UCSD-AML1 (cell line): ENCODE measurements at regions not wholly inside any gene's neighbourhood (a gene's known extent, or its start where the extent isn't known, plus 50 kb on each side); places are given as distances from the start of the nearest gene placed in this dataset.

Experiments
- DNase-seq: peaks from one replicate; lab custom pipeline; 2025; ENCODE audit not compliant: unreplicated experiment; lab: John Stamatoyannopoulos, UW

DNA sequence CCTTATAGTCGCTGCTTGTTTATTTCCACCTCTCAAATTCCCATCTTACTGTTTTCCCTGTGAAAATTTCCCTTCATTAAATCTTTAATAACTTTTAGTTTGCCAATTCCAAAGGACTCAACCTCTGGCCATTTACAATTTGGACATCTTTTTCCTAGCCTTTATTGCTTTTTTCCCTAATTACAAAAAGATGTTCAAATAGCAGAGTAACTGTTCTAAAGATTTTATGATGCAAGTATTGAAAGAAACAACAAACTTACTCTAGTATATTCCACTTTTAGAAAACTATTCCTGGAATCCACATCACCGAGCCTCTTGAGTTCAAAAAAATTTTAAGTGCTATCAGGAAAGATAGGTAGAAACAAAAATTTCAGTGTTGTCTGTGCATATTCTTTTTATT lies 174.1 kb upstream of the UBE2E2 start:
- no peak for DNase-seq

DNA sequence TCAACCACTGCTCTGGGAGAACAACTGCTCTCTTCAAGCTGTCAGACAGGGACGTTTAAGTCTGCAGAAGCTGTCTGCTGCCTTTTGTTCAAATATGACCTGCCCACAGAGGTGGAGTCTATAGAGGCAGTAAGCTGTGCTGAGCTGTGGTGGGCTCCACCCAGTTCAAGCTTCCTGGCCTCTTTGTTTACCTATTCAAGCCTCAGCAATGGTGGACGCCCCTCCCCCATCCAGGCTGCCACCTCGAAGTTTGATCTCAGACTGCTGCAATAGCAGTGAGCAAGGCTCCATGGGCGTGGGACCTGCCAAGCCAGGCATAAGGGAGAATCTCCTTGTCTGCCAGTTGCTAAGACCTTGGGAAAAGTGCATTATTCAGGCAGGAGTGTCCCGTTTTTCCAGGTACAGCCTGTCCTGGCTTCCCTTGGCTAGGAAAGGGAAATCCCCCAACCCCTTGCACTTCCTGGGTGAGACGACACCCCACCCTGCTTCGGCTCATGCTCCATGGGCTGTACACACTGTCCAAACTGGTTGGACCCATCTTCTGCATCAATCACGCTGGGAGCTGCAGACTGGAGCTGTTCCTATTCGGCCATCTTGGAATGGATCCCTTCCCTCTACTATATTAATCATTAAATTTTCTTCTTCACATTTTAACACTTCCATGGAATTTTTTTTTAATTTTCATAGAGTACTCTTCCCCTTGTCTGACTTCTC lies 167.0 kb upstream of the UBE2E2 start:
- no peak for DNase-seq

DNA sequence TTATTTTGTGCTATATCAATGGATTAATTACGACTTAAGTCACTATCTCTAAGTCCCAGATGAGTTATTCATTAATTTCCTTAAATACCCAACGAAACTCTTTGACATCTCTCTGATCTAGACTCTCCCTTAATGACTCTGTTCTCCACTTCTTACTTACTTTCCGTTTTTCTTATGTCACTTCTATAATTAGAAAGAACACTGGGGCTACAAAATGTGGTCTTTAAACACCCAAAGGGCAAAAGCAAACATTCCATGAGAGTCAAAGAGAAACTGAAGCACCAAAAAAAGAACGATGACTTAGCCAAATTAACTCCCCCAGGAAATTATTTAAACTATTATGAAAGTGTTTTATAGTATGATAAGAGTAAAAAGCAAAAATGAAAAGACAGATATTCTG lies 166.4 kb upstream of the UBE2E2 start:
- DNase-seq = no peak

DNA sequence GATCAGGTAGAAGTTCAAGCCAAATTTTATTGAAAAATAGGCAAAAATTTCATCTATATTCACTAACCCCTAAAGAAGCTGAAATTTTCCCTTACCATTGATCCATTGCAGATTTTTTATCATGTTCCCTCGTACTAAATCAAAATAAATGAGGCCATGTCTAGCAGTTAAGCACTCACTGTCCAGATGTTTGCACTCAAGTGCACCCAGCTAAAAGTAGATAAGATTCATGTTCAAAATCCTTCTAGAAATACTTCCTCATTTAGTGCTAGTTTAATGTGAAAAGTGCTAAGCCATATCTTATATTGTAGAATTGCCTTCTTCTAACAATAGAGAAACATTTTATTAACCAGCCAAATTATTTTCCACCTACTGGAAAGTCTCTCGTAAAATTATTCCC lies 164.7 kb upstream of the UBE2E2 start:
- no peak for DNase-seq

DNA sequence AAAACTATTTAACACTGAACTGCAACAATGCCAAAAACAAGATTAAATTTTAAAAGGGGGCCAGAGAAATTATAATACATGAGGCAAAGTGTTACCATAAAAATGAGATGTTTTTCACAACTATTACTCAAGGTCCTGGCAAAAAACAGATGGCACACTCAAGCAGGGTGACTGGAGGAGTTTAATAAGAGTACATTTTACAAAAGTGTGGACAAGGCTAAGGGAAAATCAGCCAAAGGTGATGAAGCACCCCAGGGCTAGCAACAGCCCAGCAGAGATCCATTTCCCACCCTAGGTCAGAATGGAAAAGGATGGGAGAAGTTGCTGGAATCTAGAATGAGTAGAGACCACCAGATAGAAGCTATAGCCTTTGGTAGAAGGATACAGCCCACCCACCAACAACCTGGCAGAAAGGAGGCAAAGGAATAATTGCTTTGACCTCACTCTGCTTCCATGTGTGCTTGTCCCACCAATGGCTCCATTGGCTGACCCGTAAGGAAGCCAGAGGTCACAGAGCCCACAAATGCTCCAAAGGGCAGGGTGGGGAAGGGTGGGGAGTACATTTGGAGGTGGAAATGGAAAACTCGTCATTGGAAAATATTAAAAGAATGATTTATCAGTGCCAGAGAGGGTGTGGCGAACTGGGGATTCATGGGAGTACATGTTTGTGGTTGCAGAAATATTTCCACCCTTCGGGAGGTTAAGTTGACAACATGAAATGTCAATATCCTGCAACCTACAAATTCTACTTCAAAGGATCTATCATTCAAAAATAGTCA lies 161.0 kb upstream of the UBE2E2 start:
- DNase-seq = no peak

DNA sequence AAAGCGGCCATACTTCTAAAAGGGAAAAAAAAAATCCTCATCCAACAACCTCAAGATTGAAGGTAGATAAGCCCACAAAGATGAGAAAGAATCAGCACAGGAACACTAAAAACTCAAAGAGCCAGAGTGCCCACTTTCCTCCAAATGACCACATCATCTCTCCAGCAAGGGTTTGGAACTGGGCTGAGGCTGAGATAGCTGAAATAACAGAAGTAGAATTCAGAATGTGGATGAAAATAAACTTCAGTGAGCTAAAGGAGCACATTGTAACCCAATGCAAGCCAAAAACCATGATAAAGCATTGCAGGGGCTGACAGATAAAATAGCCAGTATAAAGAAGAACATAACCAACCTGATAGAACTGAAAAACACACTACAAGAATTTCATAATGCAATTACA lies 158.7 kb upstream of the UBE2E2 start:
- no peak for DNase-seq

DNA sequence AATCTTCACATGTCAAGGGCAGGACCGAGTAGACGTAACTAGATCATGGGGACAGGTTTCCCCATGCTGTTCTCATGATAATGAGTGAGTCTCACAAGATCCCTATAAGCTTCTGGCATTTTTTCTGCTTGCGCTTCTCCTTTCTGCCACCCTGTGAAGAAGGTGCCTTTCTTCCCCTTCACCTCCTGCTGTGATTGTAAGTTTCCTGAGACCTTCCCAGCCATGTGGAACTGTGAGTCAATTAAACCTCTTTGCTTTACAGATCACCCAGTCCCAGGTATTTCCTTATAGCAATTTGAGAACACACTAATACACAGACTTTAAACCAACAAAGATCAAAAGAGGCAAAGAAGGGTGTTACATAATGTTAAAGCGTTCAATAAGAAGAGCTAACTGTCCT lies 156.6 kb upstream of the UBE2E2 start:
- no peak for DNase-seq

DNA sequence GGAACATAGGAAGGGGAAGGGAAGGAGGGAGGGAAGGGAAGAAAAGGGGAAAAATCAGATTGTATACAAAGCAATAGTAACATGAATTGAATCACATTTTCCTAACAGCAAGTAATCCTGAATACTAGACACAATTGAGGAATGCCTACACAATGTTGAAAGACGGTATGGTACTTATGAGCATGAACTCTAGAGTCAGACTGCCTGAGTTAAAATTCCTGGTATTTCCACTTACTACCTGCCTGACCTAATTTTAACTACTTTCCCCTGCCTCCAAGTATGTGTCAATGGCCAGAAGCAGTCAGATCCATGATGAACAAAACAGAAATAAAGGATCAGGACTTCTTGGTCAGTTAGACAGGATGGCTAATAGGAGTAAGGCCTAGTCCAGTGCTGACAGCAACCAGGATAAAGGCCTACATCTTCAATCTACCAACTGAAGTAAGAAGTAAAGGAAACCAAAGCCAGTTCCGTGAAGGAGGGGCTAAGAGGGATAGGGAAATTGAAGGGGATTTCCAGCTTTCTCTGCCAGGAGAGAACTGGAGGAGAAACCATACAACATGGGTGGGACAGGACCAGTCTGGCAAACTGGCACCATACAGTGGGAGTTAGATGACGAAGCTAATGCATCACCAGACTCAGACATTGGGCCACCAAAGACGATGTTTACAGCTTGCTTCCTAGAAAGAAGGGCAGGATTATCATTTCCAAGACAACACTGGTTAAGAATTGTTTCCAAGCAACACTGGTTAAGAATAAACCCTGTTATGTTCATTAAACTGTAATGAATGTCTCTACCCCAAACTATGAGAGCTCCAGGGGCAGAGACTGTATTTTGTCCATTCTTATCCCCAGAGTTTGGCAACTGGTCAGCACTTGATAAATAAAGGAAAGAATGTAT lies 151.6 kb upstream of the UBE2E2 start:
- DNase-seq = no peak

DNA sequence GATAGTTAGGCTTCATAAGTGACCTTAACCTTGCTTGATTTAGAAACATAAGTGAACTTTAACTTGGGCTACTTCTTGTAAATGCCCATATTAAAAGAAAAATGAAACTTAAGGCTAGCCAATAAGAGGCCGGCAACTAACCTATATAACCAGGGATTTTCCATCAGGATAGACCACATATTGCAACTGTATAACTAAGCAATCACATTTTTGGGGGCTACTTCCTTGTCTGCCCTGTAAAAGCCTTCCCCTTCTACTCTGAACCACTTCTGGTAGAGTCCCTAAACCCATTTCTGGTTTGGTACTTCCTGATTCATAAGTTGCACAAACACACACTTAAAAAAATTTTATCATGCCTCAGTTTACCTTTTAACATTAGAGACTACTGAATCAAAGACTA lies 150.9 kb upstream of the UBE2E2 start:
- DNase-seq = no peak

DNA sequence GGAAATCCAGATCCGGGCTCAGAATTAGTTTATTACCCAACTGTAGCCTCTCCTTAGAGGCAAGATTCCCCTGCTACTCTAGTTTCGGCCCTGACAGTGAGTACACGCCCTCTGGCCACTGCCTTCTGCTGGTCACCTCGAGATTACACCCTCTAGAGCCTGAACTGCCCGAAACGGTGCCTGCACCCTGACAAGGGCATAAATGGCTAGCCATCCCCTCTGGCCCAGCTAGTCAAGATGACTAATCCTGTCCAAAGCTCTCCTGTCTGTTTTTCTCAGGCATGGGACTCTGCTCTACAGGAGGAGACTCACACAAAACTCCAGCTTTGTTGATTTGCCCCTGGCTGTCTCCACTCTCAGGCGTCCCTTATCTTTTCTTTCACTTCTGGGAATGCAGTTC lies 150.5 kb upstream of the UBE2E2 start:
- no peak for DNase-seq

DNA sequence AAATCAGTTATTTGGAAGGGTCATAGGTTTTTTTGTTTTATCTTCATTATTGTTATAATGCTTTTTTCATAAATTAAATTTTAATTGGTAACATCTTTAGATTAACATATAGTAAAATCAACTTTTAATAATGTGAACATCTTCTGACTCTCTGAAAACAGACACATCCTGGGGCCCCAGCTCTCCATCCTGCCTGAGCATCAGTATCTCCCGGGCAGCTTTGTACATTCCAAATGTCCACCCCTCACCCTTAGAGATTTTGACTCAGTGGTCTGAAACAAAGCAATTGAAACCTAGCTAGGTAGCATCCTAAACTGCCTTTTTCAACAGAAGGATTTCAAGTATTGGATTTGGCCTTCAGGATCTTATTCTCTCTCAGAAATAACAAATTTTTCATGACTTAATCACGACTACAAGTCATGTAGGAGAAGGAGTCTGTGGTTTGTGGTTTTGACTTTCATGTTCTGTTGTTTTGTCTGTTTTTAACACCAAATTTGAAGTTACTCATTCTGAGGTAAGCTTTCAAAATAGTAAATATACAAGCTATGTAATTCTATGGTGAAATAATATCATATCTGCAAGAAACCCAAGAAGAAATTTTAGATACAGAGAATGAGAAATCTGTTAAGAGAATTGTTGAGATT lies 147.3 kb upstream of the UBE2E2 start:
- no peak for DNase-seq

DNA sequence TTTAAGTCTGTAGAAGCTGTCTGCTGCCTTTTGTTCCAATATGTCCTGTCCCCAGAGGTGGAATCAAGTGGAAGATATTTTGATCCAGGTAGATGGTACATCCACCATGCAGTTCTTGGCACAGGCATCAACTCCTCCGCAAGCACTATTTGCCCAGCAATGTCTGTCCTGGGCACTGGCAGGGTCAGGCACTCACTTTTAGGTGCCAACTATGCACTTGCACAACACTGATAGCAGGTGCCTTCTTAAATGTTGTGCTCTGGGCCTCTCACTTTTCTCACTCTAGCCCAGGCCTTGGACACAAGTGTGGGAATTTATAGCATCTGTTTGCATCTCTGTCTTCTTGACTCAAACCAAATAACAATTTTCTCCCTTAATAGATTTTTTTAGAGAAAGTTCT lies 140.5 kb upstream of the UBE2E2 start:
- no peak for DNase-seq

DNA sequence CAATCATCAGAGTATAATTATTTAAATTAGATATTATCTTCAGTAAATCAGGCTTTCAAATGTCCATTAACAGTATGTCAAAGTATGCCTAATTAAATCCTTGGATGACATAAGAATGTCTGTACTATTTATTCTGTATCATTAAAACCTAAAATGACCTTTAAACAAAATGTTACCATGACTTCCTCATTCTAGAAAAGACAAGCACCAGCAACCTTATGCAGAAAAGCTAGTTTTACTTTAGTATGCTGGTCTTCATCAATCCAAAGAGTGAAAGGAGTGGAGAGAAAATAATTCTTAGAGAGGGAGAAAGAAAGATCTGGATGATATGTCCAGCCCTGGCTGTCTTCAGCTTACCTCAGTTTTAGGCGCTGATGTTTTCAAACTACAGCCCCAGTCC lies 140.1 kb upstream of the UBE2E2 start:
- no peak for DNase-seq

DNA sequence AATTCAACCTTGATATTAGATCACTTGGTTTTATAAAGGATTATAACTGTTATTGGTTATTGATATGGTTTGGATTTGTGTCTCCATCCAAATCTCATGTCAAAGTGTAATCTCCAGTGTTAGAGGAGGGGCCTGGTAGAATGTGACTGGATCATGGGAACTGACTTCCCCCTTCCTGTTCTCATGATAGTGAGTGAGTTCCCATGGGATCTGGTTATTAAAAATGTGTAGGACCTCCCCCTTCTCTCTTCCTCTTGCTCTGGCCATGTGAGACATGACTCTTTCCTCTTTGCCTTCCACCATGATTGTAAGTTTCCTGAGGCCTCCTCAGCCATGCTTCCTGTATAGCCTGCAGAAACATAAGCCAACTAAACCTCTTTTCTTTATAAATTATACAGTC lies 136.0 kb upstream of the UBE2E2 start:
- DNase-seq = no peak

DNA sequence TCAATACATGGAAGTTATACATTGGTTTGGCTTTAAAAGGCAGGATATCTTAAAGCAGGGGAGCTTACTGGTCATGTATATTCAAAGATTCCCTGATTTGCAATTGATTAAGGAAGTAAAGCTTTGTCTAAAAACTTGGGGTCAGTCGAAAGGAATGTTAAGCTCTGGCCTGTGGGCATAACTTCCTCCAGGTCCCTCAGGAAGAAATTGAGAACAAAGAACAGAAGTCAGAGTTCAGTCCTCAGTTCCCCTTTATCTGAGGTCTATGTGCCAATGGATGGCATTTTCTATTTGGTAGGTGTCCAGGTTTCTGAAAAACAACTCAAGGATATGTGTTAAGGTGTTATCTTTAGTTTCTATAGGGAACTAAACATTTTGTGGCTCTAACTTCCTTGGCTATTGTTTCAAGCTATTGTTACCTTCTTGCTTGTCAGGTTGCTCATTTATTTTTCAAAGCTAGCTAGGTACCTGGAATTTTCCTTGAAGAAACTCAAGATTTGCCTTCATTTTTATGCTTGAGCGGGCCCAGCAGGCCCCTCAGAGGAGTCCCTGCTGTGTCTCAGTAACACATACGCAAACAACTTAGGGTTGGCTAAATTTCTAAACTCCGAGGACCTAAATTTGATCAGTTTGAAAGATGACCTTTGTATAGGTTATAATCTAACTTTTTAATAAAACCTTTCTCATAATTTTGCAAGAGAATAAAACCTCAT lies 135.0 kb upstream of the UBE2E2 start:
- no peak for DNase-seq

DNA sequence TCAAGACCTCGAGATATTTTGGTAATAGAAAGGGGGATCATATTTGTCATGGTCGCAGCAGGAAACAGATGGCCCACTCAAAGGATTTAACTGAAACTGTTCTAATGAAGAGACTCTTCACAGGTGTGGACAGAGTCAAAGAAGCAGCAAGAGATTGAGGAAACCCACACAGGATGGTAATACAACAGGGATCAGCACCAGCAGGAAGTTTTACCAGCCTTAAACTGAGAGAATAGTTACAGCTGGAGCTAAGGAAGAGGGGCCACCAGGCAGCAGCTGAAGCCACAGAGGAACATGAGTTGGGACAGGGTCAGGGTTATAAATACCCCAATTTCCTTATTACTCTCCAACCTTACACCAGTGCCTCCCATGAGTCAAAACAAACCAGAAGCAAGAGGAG lies 131.8 kb upstream of the UBE2E2 start:
- no peak for DNase-seq

DNA sequence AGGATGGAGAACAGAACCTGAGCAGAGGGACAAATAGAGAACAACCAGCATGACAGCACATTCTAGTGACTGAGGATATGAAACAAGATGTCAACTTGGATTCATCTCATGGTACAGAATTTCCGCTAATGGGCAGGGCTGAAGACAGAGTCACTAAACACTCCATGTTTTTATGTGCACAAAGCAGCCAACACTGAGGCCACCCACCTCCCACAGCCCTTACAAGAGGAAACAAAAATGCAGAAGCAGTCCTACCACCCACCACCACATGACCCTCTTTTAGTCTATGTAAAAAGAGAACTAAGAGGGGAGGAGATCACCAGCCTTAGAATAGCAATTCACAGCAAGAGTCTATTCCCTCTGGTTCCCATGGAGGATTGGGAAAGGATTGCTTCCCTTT lies 131.4 kb upstream of the UBE2E2 start:
- DNase-seq = no peak

DNA sequence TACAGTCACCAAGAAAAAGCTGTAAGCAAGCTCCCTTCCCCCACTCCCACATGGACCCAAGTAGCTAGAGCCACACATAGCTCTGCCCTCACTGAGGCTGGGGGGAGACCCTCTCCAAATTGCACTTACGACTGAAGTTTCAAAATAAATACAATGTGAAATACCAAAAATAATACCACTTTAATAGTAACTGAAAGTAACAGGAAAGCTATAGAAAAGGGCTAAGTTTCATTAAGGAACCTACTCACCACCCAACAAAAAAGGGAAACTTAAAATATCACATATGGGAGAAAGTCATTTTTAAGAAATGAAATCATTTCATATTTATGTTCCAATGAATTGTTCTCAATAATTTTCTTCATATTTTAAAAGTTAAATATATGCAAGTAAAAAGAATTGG lies 130.4 kb upstream of the UBE2E2 start:
- DNase-seq = no peak

DNA sequence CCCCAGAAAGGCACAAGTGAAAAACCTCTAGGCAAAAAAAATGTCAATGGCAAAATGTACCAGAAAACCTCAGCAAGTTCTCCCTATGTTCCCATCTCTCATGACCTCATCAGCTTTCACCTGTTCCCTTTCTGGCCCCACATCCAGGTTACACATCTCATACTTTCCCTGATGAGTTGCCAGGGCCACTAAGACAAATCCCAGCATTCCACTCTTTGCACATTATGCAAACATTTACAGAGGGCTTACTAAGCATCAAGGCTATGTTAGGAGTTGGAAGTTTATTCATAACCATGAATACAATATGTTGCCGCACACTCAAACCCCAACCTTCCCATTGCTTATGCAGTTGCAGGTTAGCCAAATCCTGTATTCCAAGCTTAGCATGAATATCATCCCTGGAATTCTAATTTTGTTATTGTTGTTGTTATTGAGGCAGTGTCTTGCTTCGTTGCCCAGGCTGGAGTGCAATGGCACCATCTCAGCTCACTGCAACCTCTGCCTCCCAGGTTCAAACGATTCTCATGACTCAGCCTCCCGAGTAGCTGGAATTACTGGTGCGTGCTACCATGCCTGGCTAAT lies 129.3 kb upstream of the UBE2E2 start:
- DNase-seq = no peak

DNA sequence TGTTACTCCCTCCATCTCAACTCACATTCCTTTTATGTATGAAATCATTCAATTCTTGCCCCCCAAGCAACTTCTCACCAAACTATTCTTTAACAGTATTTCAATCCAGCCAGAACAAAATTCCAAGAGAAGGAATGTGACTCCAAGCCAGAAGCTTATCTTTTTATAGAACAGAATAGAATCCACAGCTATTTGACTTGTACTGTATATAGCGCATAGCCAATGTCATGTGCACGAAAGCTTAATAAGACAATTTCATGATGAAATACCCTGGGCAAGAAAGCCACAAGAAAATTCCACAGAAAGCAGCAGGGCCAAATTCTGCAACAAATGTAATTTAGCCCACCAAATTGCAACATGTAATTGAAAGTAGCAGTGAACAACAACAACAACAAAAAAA lies 127.6 kb upstream of the UBE2E2 start:
- DNase-seq = no peak
